GM13976 (cell line): ENCODE measurements at regions not wholly inside any gene's neighbourhood (a gene's known extent, or its start where the extent isn't known, plus 50 kb on each side); places are given as distances from the start of the nearest gene placed in this dataset.

ENCODE experiments used
- DNase-seq: peaks from one replicate; pipeline ENCODE4 v3.0.0; 2012; ENCODE audit warnings: low spot score
- in situ Hi-C: fragments of 300-500 bp; cut with MboI; formaldehyde crosslinking; loops from one replicate; pipeline ENCODE4 v1.12.0; 2022; ENCODE audit warnings: low sequenced_read_pairs, mixed read lengths, inconsistent platforms; ENCODE audit not compliant: unreplicated experiment
- TF ChIP-seq, protein P1 (sequence below): IDR thresholded peaks from 2 replicates; pipeline ENCODE4 v1.5.1; 2012; ENCODE audit warnings: borderline replicate concordance, mild to moderate bottlenecking; ENCODE audit not compliant: insufficient read depth; ENCODE audit errors: extremely low read depth, missing control alignments, control extremely low read depth

DNA sequence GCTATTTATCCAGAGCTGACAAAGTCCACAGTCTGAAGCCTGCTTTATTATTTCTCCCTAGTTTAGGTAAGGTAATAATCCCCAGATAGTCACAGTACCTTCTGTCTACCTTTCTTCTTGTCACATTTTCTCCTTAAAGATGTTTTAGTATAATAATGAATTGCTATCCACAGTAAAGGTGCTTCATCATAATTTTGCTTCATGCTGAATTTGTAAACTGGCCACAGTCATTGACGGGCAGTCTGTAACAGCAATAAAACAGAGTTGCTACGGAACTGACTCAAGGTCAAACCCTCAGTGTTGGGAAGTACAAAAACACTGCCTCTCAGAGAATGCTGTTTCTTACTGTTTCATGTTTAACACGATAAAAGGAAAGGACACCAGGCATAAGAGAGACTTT lies 195.7 kb downstream of the ZNF608 start:
- no peak for DNase-seq
- in situ Hi-C loops: no loop called here
- TF ChIP-seq, protein P1, sequence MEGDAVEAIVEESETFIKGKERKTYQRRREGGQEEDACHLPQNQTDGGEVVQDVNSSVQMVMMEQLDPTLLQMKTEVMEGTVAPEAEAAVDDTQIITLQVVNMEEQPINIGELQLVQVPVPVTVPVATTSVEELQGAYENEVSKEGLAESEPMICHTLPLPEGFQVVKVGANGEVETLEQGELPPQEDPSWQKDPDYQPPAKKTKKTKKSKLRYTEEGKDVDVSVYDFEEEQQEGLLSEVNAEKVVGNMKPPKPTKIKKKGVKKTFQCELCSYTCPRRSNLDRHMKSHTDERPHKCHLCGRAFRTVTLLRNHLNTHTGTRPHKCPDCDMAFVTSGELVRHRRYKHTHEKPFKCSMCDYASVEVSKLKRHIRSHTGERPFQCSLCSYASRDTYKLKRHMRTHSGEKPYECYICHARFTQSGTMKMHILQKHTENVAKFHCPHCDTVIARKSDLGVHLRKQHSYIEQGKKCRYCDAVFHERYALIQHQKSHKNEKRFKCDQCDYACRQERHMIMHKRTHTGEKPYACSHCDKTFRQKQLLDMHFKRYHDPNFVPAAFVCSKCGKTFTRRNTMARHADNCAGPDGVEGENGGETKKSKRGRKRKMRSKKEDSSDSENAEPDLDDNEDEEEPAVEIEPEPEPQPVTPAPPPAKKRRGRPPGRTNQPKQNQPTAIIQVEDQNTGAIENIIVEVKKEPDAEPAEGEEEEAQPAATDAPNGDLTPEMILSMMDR: no peak

DNA sequence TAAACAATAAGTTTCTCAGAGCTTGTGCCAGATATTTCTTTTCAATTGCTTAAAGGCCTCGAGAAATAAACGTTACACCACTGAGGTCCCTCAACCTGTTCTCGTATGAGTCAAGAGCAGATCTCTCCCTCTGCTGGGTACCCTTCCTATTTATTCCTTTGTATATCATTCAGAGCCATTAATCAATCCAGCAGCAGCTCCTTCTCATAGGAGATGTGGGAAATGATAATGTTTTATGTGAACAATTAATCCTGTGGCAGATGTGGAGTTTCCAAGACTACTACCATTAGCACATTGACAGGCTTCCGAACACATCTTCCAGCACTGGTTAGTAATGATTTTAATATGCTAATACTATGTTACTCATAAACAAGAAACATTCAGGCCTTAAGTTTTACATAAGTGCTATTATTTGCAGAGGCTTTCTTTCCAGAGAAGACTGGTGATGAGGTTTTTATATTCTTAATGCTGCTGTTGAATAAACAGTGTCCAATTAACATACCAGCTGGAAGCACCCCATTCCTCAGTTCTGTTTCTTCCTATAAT lies 196.5 kb downstream of the ZNF608 start:
- no peak for DNase-seq
- TF ChIP-seq, protein P1: no peak
- in situ Hi-C loops: no loop called here

DNA sequence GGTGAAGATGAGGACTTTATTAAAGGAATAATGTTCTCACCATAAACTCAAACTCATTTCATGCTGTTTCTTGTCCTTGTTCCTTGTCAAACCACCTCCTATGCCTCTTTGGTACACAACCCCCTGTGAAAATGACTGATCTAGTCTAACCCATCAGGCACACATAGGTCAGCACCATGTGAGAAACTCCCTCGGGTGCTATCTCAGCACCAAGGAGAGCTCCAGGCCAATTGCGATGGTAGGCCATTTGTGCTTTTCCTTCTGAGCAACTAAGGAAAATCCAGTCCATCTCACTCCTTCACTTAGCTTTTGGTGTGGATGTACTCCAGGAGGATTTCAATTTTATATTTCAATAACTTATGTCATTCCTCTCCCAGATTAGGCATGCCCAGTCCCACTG lies 199.8 kb downstream of the ZNF608 start:
- no peak for DNase-seq
- TF ChIP-seq, protein P1: no peak
- in situ Hi-C loops: no loop called here

DNA sequence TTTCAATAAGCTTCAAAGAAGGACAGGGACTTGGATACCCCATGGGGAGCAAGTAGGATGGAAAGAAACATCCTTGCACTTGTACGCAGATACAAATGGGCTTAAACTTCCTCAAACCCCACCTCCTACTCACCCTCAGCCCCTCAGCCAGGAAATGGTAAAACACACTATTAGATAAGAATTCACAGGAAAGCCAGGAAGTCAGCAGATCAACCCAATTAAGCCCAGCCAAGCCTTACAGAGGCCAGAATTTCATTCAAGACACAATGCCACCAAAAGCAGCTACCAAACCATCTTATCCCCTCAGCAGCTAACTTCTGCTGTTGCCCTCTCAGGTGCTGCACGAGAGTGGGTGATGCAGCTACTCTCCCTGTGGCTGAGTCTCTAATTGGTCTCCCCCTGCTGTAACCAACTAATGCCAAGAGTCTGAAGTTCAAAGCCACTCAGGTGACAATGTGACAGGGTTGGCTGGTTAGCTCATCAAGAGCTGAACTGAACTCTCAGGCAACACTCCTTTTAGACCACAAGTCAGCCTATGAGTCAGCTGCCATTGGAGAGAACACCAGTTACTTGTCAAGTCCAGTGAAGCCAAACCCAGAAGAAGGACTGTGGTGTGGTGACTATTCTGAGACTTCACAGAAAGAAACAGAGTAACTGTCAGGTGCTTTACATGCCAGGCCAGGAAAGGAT lies 201.9 kb downstream of the ZNF608 start:
- no peak for DNase-seq
- TF ChIP-seq, protein P1: no peak
- in situ Hi-C loops: no loop called here

DNA sequence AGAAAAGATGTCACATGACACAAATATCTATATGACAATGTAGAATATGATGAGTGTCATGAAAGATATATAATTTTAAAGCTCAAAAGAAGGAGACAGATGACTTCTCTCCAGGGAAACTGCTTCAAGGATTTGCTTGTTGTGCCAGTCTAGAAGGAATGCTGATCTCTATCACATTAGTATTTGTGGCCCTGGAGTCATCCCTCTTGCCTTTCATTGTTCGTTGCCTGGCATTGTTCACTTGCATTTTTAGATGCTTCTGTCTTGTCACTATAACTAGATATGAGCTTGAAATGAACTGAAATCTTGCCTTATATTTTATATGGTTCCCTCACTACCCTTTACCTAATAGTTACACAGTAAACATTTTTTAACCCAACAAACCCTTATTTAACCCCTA lies 207.5 kb downstream of the ZNF608 start:
- in situ Hi-C loops: no loop called here
- TF ChIP-seq, protein P1: no peak

DNA sequence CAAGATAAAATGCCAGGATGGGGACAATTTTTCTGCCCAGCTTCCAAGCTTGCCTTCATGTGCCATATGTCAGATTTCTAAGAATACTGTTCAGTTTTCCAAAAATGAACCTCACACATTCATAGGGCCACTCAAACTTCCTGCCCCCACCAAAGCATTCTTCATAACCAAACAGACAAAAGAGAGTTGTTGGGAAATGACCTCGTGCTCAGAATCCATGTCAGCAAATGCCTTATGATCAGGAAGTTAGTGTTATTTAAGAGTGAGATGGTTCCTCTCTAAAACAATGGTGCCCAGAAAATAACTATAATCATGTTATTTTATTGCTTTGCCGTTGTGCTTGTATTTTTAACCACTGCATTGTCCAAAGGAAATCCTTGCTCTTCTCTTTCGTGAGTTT lies 208.2 kb downstream of the ZNF608 start:
- in situ Hi-C loops: no loop called here
- DNase-seq: no peak
- TF ChIP-seq, protein P1: no peak

More for the DNA sequence above, 207.5 kb downstream of the ZNF608 start:
- no peak for DNase-seq
